Kidney (tissue), 13 donors: ENCODE measurements at regions not wholly inside any gene's neighbourhood (a gene's known extent, or its start where the extent isn't known, plus 50 kb on each side); places are given as distances from the start of the nearest gene placed in this dataset.
A peak's percentile ranks its signal among the peaks of the same experiment; 100 is the strongest.

Experiments
- DNase-seq, 5 donors: peaks; one replicate each; pipeline ENCODE4 v3.0.0-alpha.2; 2013 to 2020
- FAIRE-seq: peaks from 2 replicates; lab custom pipeline; 2012; peaks lifted over from hg19 to GRCh38; lab: Jason Lieb, UNC
- H3K27ac ChIP-seq, 2 donors: one replicate each; pipeline ENCODE4 v1.7.0; 2013; ENCODE audit warnings: low read depth in 2 of 2, low read length in 2 of 2, inconsistent platforms in 1 of 2
- H3K27me3 ChIP-seq: one replicate; pipeline ENCODE4 v1.7.1; 2013; ENCODE audit warnings: low read length, inconsistent platforms; ENCODE audit not compliant: control insufficient read depth, insufficient read depth
- H3K36me3 ChIP-seq, 3 donors: one replicate each; pipeline versions ENCODE4 v1.7.0 to v1.7.1; 2013; ENCODE audit warnings: low read length in 3 of 3, control low read depth in 1 of 3, inconsistent platforms in 1 of 3; ENCODE audit not compliant: insufficient read depth in 3 of 3, control insufficient read depth in 2 of 3
- H3K4me1 ChIP-seq, 3 donors: one replicate each; pipeline versions ENCODE4 v1.7.0 to v1.7.1; 2013; ENCODE audit warnings: low read length in 3 of 3, inconsistent platforms in 1 of 3, low read depth in 1 of 3; ENCODE audit not compliant: control insufficient read depth in 2 of 3, insufficient read depth in 2 of 3
- H3K4me3 ChIP-seq, 3 donors: one replicate each; pipeline versions ENCODE4 v1.7.0 to v1.8.1; 2013; ENCODE audit warnings: low read length in 3 of 3, control low read depth in 1 of 3, inconsistent platforms in 1 of 3
- H3K9ac ChIP-seq, 3 donors: one replicate each; pipeline versions ENCODE4 v1.7.0 to v1.7.1; 2013; ENCODE audit warnings: low read length in 3 of 3, control low read depth in 1 of 3, inconsistent platforms in 1 of 3
- H3K9me3 ChIP-seq, 3 donors: one replicate each; pipeline versions ENCODE4 v1.7.0 to v1.7.1; 2013; ENCODE audit warnings: low read length in 3 of 3, control low read depth in 1 of 3, inconsistent platforms in 1 of 3; ENCODE audit not compliant: control insufficient read depth in 2 of 3, insufficient read depth in 1 of 3
- CTCF ChIP-seq: IDR thresholded peaks from 3 replicates; pipeline ENCODE4 v1.5.1; 2012; ENCODE audit warnings: mild to moderate bottlenecking, moderate library complexity, borderline replicate concordance; ENCODE audit not compliant: insufficient read depth; ENCODE audit errors: extremely low read depth
- intact Hi-C: fragments of 100-400 bp; cut with DNase I; formaldehyde crosslinking; loops from one replicate; pipeline ENCODE4 v1.11.1; 2022
- donor health status: control.
- donor health status: control.
- donor health status: control.
- donor health status: control.
- donor health status: control.
- donor health status: DM: yes; HTN: yes; CAD: no.
- donor health status: Normal renal cell carcinoma (clear cell type).

GRCh38 chr19:28288572-28289264 is 924.2 kb downstream of the UQCRFS1 start:
- intact Hi-C loops: no loop called here
- no peak overlapping the region for H3K4me3 ChIP-seq
- H3K36me3 ChIP-seq: no peaks in the 10 kb centered on the region
- H3K4me1 ChIP-seq: peaks cover 0 to 10% (median 0%) of the 10 kb centered on the region in 3 donors
- no peaks in the 10 kb centered on the region for H3K27me3 ChIP-seq
- H3K9ac ChIP-seq: no peak overlapping the region
- H3K9me3 ChIP-seq: peaks cover 0 to 1% (median 0%) of the 10 kb centered on the region in 3 donors
- FAIRE-seq (no peak), DNase-seq (peak in 3 of 5 donors; percentile 33 to 72 (median 69))
- H3K27ac ChIP-seq: no peak overlapping the region
- TF ChIP-seq CTCF: no peak

- Histone ChIP-seq H3K9ac (no peak overlapping the region), H3K4me1 (peaks cover 0 to 10% (median 0%) of the 10 kb centered on the region in 3 donors), H3K27me3 (no peaks in the 10 kb centered on the region), H3K4me3 (no peak overlapping the region), H3K27ac (no peak overlapping the region), H3K9me3 (peaks cover 0 to 1% (median 0%) of the 10 kb centered on the region in 3 donors), H3K36me3 (no peaks in the 10 kb centered on the region)
- no peak for FAIRE-seq
- no peak for TF ChIP-seq CTCF
- intact Hi-C loops: no loop called here
- DNase-seq: no peak
Observed at GRCh38 chr19:28285917-28286316, 927.0 kb downstream of the UQCRFS1 start.

GRCh38 chr19:28285078-28285477 is 927.9 kb downstream of the UQCRFS1 start:
- TF ChIP-seq CTCF: no peak
- H3K36me3 ChIP-seq: no peaks in the 10 kb centered on the region
- no peak for DNase-seq
- intact Hi-C loops: no loop called here
- H3K9ac ChIP-seq: no peak overlapping the region
- no peak overlapping the region for H3K4me3 ChIP-seq
- H3K4me1 ChIP-seq: peaks cover 0 to 10% (median 0%) of the 10 kb centered on the region in 3 donors
- no peak for FAIRE-seq
- no peak overlapping the region for H3K27ac ChIP-seq
- H3K27me3 ChIP-seq: no peaks in the 10 kb centered on the region
- peaks cover 0 to 1% (median 0%) of the 10 kb centered on the region in 3 donors for H3K9me3 ChIP-seq
